Vagina (tissue), 2 donors: ENCODE measurements at regions not wholly inside any gene's neighbourhood (a gene's known extent, or its start where the extent isn't known, plus 50 kb on each side); places are given as distances from the start of the nearest gene placed in this dataset.

Experiments used
- POLR2A ChIP-seq, 2 donors: fragments of 450-650 bp; IDR thresholded peaks; one replicate each; pipeline ENCODE4 v1.6.1; 2017; ENCODE audit warnings: antibody characterized with exemption in 2 of 2, mild to moderate bottlenecking in 2 of 2, moderate library complexity in 2 of 2
- TF ChIP-seq, protein P1 (sequence below), 3 experiments: fragments of 450-650 bp in 2 of 3; fragments of 200-600 bp in 1 of 3; sonication (generic) in 1 of 3; IDR thresholded peaks; one replicate each; pipeline ENCODE4 v1.5.1; 2017 to 2019; ENCODE audit warnings: antibody characterized with exemption in 3 of 3, mild to moderate bottlenecking in 2 of 3, moderate library complexity in 2 of 3

DNA sequence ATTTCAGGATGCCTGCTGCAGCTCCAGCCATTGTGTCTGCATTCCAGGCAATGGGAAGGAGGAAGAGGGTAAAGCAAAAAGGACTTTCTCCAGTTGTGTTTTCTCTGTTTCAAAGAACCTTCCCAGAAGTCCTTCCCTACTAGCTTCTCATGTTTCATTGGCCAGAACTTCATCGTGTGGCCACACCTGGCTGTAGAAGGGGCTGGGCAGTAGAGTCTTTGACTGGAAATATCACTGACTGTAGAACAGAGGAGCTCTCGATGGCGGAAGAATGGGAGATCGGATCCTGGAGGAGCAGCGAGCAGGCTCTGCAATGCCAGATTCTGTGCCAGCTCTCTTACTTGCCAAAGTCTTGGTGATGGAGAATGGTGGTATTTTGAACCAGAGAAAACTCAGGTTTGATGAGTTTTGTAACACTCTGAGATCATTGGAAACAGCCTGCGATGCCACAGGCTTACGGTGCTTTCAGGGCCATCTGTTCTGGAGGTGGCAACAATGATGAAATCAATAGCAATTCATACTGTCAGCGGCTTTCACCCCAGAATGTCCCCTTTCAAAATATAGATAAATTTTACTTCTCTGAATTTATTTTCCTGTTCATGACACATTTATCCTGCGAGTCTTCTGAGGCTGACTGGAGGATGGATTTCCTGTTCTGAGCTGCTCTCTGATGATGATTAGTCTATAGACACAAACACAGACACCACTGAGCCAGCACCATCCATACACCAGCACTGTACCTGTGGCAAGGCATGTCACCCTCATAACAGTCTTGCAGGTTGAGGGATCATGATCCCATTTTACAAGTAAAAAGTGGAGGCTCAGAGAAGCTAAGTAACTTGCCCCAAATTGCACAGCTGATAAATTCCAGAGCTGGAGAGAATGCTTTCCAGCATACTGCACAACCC, 204.2 kb downstream of the EMX2 start:
- TF ChIP-seq, protein P1, sequence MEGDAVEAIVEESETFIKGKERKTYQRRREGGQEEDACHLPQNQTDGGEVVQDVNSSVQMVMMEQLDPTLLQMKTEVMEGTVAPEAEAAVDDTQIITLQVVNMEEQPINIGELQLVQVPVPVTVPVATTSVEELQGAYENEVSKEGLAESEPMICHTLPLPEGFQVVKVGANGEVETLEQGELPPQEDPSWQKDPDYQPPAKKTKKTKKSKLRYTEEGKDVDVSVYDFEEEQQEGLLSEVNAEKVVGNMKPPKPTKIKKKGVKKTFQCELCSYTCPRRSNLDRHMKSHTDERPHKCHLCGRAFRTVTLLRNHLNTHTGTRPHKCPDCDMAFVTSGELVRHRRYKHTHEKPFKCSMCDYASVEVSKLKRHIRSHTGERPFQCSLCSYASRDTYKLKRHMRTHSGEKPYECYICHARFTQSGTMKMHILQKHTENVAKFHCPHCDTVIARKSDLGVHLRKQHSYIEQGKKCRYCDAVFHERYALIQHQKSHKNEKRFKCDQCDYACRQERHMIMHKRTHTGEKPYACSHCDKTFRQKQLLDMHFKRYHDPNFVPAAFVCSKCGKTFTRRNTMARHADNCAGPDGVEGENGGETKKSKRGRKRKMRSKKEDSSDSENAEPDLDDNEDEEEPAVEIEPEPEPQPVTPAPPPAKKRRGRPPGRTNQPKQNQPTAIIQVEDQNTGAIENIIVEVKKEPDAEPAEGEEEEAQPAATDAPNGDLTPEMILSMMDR (IDR thresholded peaks at IDR 0.05): no peak
- TF ChIP-seq POLR2A (IDR thresholded peaks at IDR 0.05): no peak
